ENCODE measurements at regions not wholly inside any gene's neighbourhood (a gene's known extent, or its start where the extent isn't known, plus 50 kb on each side); places are given as distances from the start of the nearest gene placed in this dataset.
A peak's percentile ranks its signal among the peaks of the same experiment; 100 is the strongest.

GRCh38 chr9:89748831-89749499 lies 144.2 kb downstream of the GADD45G start:
- DNase-seq = no peak

GRCh38 chr9:89749500-89750116 lies 144.8 kb downstream of the GADD45G start:
- no peak for DNase-seq

- peak; percentile 85 for DNase-seq
Measured at GRCh38 chr9:89750117-89750791, 145.4 kb downstream of the GADD45G start.

GRCh38 chr9:89751079-89751825 lies 146.4 kb downstream of the GADD45G start:
- DNase-seq = no peak

- DNase-seq = no peak
Measured at GRCh38 chr9:89752154-89752553, 147.3 kb downstream of the GADD45G start.

- no peak for DNase-seq
Measured at GRCh38 chr9:89753472-89754055, 148.8 kb downstream of the GADD45G start.

- DNase-seq = no peak
Measured at GRCh38 chr9:89754193-89754592, 149.4 kb downstream of the GADD45G start.

GRCh38 chr9:89755821-89756220 lies 151.0 kb downstream of the GADD45G start:
- DNase-seq = no peak

- no peak for DNase-seq
Measured at GRCh38 chr9:89756891-89757537, 152.2 kb downstream of the GADD45G start.

GRCh38 chr9:89757776-89758528 lies 153.1 kb downstream of the GADD45G start:
- DNase-seq = no peak

GRCh38 chr9:89759572-89759971 lies 154.8 kb downstream of the GADD45G start:
- no peak for DNase-seq

- no peak for DNase-seq
Measured at GRCh38 chr9:89760123-89760522, 155.3 kb downstream of the GADD45G start.

GRCh38 chr9:89764217-89764616 lies 159.4 kb downstream of the GADD45G start:
- DNase-seq = no peak

- DNase-seq = no peak
Measured at GRCh38 chr9:89765211-89765946, 160.6 kb downstream of the GADD45G start.

GRCh38 chr9:89766991-89767390 lies 162.2 kb downstream of the GADD45G start:
- no peak for DNase-seq

GRCh38 chr9:89768051-89768450 lies 163.2 kb downstream of the GADD45G start:
- no peak for DNase-seq

GRCh38 chr9:89768650-89769071 lies 163.8 kb downstream of the GADD45G start:
- DNase-seq = no peak

- no peak for DNase-seq
Measured at GRCh38 chr9:89770531-89771174, 165.8 kb downstream of the GADD45G start.

GRCh38 chr9:89771205-89771604 lies 166.4 kb downstream of the GADD45G start:
- no peak for DNase-seq

- no peak for DNase-seq
Measured at GRCh38 chr9:89773170-89773569, 168.4 kb downstream of the GADD45G start.
